H9 (cell line): ENCODE measurements at regions not wholly inside any gene's neighbourhood (a gene's known extent, or its start where the extent isn't known, plus 50 kb on each side); places are given as distances from the start of the nearest gene placed in this dataset.

Experiments used
- DNase-seq: peaks from one replicate; pipeline ENCODE4 v3.0.0-alpha.2; 2017
- H2AFZ ChIP-seq: one replicate; pipeline ENCODE4 v1.6.1; 2013; ENCODE audit warnings: mild to moderate bottlenecking, low read length, control low read depth, moderate library complexity
- H2AK5ac ChIP-seq: 2 replicates; pipeline ENCODE4 v1.6.1; 2013; ENCODE audit warnings: low read length, control low read depth, mixed read lengths; ENCODE audit not compliant: insufficient read length
- H2BK120ac ChIP-seq: one replicate; pipeline ENCODE4 v1.6.1; 2013; ENCODE audit warnings: low read depth, mild to moderate bottlenecking, low read length, control low read depth, inconsistent platforms; ENCODE audit not compliant: poor library complexity, severe bottlenecking
- H2BK12ac ChIP-seq: 2 replicates; pipeline ENCODE4 v1.6.1; 2013; ENCODE audit warnings: low read length, control low read depth, mixed read lengths, low read depth; ENCODE audit not compliant: insufficient read length
- H2BK15ac ChIP-seq: 2 replicates; pipeline ENCODE4 v1.6.1; 2013; ENCODE audit warnings: low read depth, low read length, control low read depth
- H2BK20ac ChIP-seq: one replicate; pipeline ENCODE4 v1.6.1; 2013; ENCODE audit warnings: low read depth, mild to moderate bottlenecking, low read length, control low read depth, inconsistent platforms; ENCODE audit not compliant: poor library complexity, severe bottlenecking
- H2BK5ac ChIP-seq: 2 replicates; pipeline ENCODE4 v1.6.1; 2013; ENCODE audit warnings: low read length, control low read depth, mixed read lengths; ENCODE audit not compliant: insufficient read length
- H3K14ac ChIP-seq: 2 replicates; pipeline ENCODE4 v1.6.1; 2013; ENCODE audit warnings: low read length, control low read depth; ENCODE audit not compliant: insufficient read depth
- H3K18ac ChIP-seq: 2 replicates; pipeline ENCODE4 v1.6.1; 2013; ENCODE audit warnings: low read depth, mild to moderate bottlenecking, mixed read lengths, low read length, control low read depth; ENCODE audit not compliant: insufficient read length
- H3K23ac ChIP-seq: 2 replicates; pipeline ENCODE4 v1.6.1; 2013; ENCODE audit warnings: low read length, control low read depth, mixed read lengths, low read depth; ENCODE audit not compliant: insufficient read length
- H3K23me2 ChIP-seq: 2 replicates; pipeline ENCODE4 v1.6.1; 2013; ENCODE audit warnings: low read depth, mild to moderate bottlenecking, mixed read lengths, low read length, control low read depth; ENCODE audit not compliant: insufficient read length, poor library complexity, severe bottlenecking
- H3K27ac ChIP-seq: 2 replicates; pipeline ENCODE4 v1.5.1; 2013; ENCODE audit warnings: low read length, control low read depth, mixed read lengths, low read depth; ENCODE audit not compliant: insufficient read length
- H3K27me3 ChIP-seq: 2 replicates; pipeline ENCODE4 v1.6.1; 2013; ENCODE audit warnings: low read length, control low read depth, inconsistent platforms; ENCODE audit not compliant: insufficient read depth
- H3K4ac ChIP-seq: 2 replicates; pipeline ENCODE4 v1.6.1; 2013; ENCODE audit warnings: low read depth, mild to moderate bottlenecking, control low read depth, inconsistent platforms, low read length, moderate library complexity
- H3K4me1 ChIP-seq: 2 replicates; pipeline ENCODE4 v1.6.1; 2013; ENCODE audit warnings: low read length, control low read depth, inconsistent platforms; ENCODE audit not compliant: insufficient read depth
- H3K4me2 ChIP-seq: 2 replicates; pipeline ENCODE4 v1.6.1; 2013; ENCODE audit warnings: low read length, control low read depth, mixed read lengths; ENCODE audit not compliant: insufficient read length, insufficient read depth
- H3K56ac ChIP-seq: 2 replicates; pipeline ENCODE4 v1.6.1; 2013; ENCODE audit warnings: low read depth, mild to moderate bottlenecking, mixed read lengths, low read length, control low read depth; ENCODE audit not compliant: insufficient read length
- H3K79me1 ChIP-seq: 2 replicates; pipeline ENCODE4 v1.6.1; 2013; ENCODE audit warnings: low read depth, mild to moderate bottlenecking, moderate library complexity, low read length, control low read depth, inconsistent platforms; ENCODE audit not compliant: insufficient read depth, poor library complexity, severe bottlenecking
- H3K79me2 ChIP-seq: 2 replicates; pipeline ENCODE4 v1.6.1; 2013; ENCODE audit warnings: low read length, control low read depth, inconsistent platforms; ENCODE audit not compliant: insufficient read depth
- H3K9ac ChIP-seq: 2 replicates; pipeline ENCODE4 v1.6.1; 2013; ENCODE audit warnings: low read length, control low read depth, mixed read lengths; ENCODE audit not compliant: insufficient read length; ENCODE audit errors: extremely low read depth
- H3K9me3 ChIP-seq: one replicate; pipeline ENCODE4 v1.6.1; 2013; ENCODE audit warnings: low read depth, low read length, inconsistent platforms; ENCODE audit not compliant: control insufficient read depth
- H3T11ph ChIP-seq: one replicate; pipeline ENCODE4 v1.6.1; 2013; ENCODE audit warnings: mild to moderate bottlenecking, low read length, control low read depth, inconsistent platforms
- H4K20me1 ChIP-seq: one replicate; pipeline ENCODE4 v1.6.1; 2013; ENCODE audit not compliant: control insufficient read depth, insufficient read length, insufficient read depth
- H4K5ac ChIP-seq: 2 replicates; pipeline ENCODE4 v1.6.1; 2013; ENCODE audit warnings: low read depth, mild to moderate bottlenecking, mixed read lengths, low read length, control low read depth; ENCODE audit not compliant: insufficient read length
- H4K8ac ChIP-seq: replicated peaks from 2 replicates; pipeline ENCODE4 v1.6.1; 2013; ENCODE audit warnings: low read length, control low read depth, mixed read lengths, low read depth; ENCODE audit not compliant: insufficient read length
- H4K91ac ChIP-seq: 2 replicates; pipeline ENCODE4 v1.6.1; 2013; ENCODE audit warnings: low read depth, mild to moderate bottlenecking, moderate library complexity, mixed read lengths, low read length, control low read depth; ENCODE audit not compliant: insufficient read length
- H3K27ac Mint-ChIP-seq, 3 experiments: 2 replicates in 2 of 3; 3 replicates in 1 of 3; pipeline ENCODE4 v1.8.0; 2020 to 2021; ENCODE audit warnings: mixed read lengths in 3 of 3, mild to moderate bottlenecking in 1 of 3, moderate library complexity in 1 of 3
- H3K27me3 Mint-ChIP-seq: 2 replicates; pipeline ENCODE4 v1.8.0; 2021; ENCODE audit warnings: low read depth, mild to moderate bottlenecking, moderate library complexity, mixed read lengths
- H3K36me3 Mint-ChIP-seq, 3 experiments: 2 replicates in 2 of 3; 3 replicates in 1 of 3; pipeline ENCODE4 v1.8.0; 2020 to 2021; ENCODE audit warnings: low read depth in 3 of 3, mixed read lengths in 3 of 3; ENCODE audit not compliant: insufficient read depth in 1 of 3
- H3K4me1 Mint-ChIP-seq, 2 experiments: 2 replicates each; pipeline ENCODE4 v1.8.0; 2020; ENCODE audit warnings: mixed read lengths in 2 of 2
- H3K4me3 Mint-ChIP-seq, 2 experiments: 2 replicates in 1 of 2; 3 replicates in 1 of 2; pipeline ENCODE4 v1.8.0; 2020 to 2021; ENCODE audit warnings: mild to moderate bottlenecking in 2 of 2, mixed read lengths in 2 of 2, moderate library complexity in 1 of 2
- H3K9me3 Mint-ChIP-seq, 2 experiments: 2 replicates in 1 of 2; 3 replicates in 1 of 2; pipeline ENCODE4 v1.8.0; 2020; ENCODE audit warnings: mild to moderate bottlenecking in 2 of 2, mixed read lengths in 2 of 2, moderate library complexity in 1 of 2
- CTCF ChIP-seq: fragments of 200-600 bp; sonication (generic); conservative IDR thresholded peaks from 3 replicates; pipeline ENCODE4 v1.8.0; 2021; ENCODE audit warnings: antibody characterized with exemption, mild to moderate bottlenecking
- WGBS: extraction: QIAGEN DNeasy Blood & Tissue Kit; methylation state at CpG from one replicate; pipeline ENCODE4 v1.1.7; 2013; ENCODE audit warnings: missing lambda C conversion rate, low lambda C conversion rate, mixed read lengths; ENCODE audit not compliant: insufficient read length; ENCODE audit errors: extremely low coverage; 5-methylcytosine and 5-hydroxymethylcytosine counted together

- no peak for DNase-seq
- no peak overlapping the region for H2AK5ac ChIP-seq
- no CpG with 5 or more reads among the region's 5 CpGs for WGBS
- H3K4me1 Mint-ChIP-seq, result peaks cover 10 to 12% of the 10 kb centered on the region in 2 experiments
- H3K27me3 Mint-ChIP-seq, result no peaks in the 10 kb centered on the region; the same call in 1 of the 2 replicates
- H3K9me3 ChIP-seq, result no peaks in the 10 kb centered on the region
- no peak overlapping the region for H2BK120ac ChIP-seq
- H3K14ac ChIP-seq, result no peak overlapping the region
- no peak overlapping the region for H2BK20ac ChIP-seq
- no peak for TF ChIP-seq CTCF
- no peak overlapping the region for H3K56ac ChIP-seq
- H3K4me1 ChIP-seq, result no peaks in the 10 kb centered on the region
- no peak overlapping the region for H2BK5ac ChIP-seq
- no peak overlapping the region for H3K4me2 ChIP-seq
- H3K27me3 ChIP-seq, result no peaks in the 10 kb centered on the region
- H2AFZ ChIP-seq, result no peak overlapping the region
- H3K79me2 ChIP-seq, result no peaks in the 10 kb centered on the region
- no peak overlapping the region for H3K9ac ChIP-seq
- no peak overlapping the region for H3K23ac ChIP-seq
- H4K91ac ChIP-seq, result no peak overlapping the region
- H4K5ac ChIP-seq, result no peak overlapping the region
- H4K8ac ChIP-seq, result no peak overlapping the region
- no peaks in the 10 kb centered on the region for H3K9me3 Mint-ChIP-seq
- no peaks in the 10 kb centered on the region for H3K79me1 ChIP-seq
- H3K18ac ChIP-seq, result no peak overlapping the region
- H2BK12ac ChIP-seq, result no peak overlapping the region
- no peak overlapping the region for H2BK15ac ChIP-seq
- no peak overlapping the region for H3T11ph ChIP-seq
- H4K20me1 ChIP-seq, result no peaks in the 10 kb centered on the region
- no peak overlapping the region for H3K27ac ChIP-seq
- H3K4me3 Mint-ChIP-seq, result no peak overlapping the region
- no peak overlapping the region for H3K4ac ChIP-seq
- H3K23me2 ChIP-seq, result no peaks in the 10 kb centered on the region
- H3K27ac Mint-ChIP-seq, result no peak overlapping the region
- no peaks in the 10 kb centered on the region; a peak in 1 of 7 replicates for H3K36me3 Mint-ChIP-seq
These were observed 50.2 kb upstream of the CABLES1 start for GRCh38 chr18:23085066-23085465.
